RCC 7860 (cell line): ENCODE measurements at regions not wholly inside any gene's neighbourhood (a gene's known extent, or its start where the extent isn't known, plus 50 kb on each side); places are given as distances from the start of the nearest gene placed in this dataset.
"Not testable (repeated sequence)": the region's sequence is repeated elsewhere in the genome, so short reads cannot be mapped to it uniquely, and the experiment has no call there.

Experiments
- DNase-seq: peaks from one replicate; pipeline ENCODE4 v3.0.0-alpha.2; 2015; ENCODE audit warnings: low spot score
- FAIRE-seq: peaks from 2 replicates; lab custom pipeline; 2012; peaks lifted over from hg19 to GRCh38; lab: Jason Lieb, UNC

- peak; percentile 40 for FAIRE-seq
- no peak for DNase-seq
These were observed 521.6 kb upstream of the ST8SIA4 start for GRCh38 chr5:101424530-101425175.

DNA sequence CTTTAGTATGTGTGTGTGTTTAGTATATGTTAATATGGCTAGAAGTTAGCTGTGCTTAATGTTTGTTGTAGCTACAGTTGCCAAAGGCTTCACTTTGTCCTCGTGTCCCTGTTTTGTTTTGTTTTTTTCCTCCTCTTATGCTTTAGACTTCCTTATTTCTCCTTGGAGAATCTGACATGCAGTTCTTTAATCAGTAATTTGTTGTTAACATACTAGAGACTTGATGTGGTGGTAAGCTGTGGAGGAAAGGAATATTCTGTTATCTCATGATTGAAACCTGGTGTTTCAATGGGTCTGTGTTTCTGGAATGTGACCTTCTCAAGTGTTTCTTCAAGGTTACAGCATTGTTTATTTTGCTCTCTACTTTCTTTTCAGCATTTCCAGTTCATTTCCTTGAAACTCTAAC is 515.6 kb upstream of the ST8SIA4 start:
- FAIRE-seq: no peak
- DNase-seq: no peak

- FAIRE-seq (no peak), DNase-seq (no peak)
These were observed 501.4 kb upstream of the ST8SIA4 start for GRCh38 chr5:101404531-101404930.

GRCh38 chr5:101393795-101394450 is 490.8 kb upstream of the ST8SIA4 start:
- DNase-seq (no peak), FAIRE-seq (no peak)

DNA sequence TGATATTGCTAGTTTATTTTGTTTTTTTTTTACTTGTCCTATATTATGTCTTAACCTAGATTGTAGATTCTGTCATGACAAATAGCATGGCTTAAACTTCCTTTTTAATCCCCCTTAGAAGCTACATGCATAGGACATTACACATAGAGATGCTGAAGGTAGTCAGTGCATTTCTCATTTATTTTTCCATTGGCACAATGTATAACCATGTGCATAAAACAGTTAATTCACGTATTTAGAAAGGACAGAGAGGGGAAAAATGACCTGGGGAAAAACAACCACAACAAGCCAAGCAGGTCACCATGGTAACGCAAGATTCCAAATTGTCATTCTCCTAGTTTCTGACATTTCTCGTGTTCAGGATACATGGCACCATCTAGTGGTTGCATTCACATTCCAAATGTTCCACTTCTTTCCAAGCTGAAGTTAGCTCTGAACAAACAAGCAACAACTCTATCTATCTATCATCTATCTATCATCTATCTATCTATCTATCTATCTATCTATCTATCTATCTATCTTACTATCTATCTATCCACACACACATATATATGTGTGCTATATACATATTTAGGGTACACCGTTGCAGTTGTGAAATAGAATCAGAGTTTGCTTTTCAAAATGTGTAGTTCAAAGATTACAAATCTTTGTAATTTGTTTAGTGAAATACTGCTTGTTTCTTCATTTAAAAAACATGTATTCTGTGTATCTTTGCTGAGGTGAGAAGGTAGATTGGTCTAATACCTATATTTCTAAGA is 487.2 kb upstream of the ST8SIA4 start:
- DNase-seq (peak; percentile 19), FAIRE-seq (no peak)

DNA sequence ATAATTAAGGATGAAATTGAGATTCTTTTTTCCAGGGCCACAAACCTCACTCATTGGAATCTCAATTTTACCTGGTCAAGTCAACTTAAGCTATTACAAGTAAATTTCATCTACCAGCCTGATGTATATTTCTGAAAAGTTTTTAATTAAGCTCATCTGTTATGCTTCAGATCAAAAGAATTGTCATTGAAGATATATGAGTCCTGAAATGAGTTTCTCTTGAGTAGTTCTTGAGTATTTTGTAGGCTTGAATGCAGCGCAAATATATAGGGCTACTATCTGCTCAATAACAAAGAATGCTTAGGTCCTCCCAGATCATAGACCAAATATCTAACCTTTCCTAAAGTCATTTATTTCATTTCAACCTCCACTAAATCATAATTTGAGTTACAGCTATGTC is 482.2 kb upstream of the ST8SIA4 start:
- DNase-seq (no peak), FAIRE-seq (no peak)

GRCh38 chr5:101370181-101370580 is 467.1 kb upstream of the ST8SIA4 start:
- no peak for FAIRE-seq

GRCh38 chr5:101364469-101364868 is 461.4 kb upstream of the ST8SIA4 start:
- DNase-seq: no peak
- no peak for FAIRE-seq

More at GRCh38 chr5:101370181-101370580, 467.1 kb upstream of the ST8SIA4 start:
- DNase-seq: no peak

- DNase-seq: no peak
- no peak for FAIRE-seq
These were observed 459.0 kb upstream of the ST8SIA4 start for GRCh38 chr5:101362067-101362466.

DNA sequence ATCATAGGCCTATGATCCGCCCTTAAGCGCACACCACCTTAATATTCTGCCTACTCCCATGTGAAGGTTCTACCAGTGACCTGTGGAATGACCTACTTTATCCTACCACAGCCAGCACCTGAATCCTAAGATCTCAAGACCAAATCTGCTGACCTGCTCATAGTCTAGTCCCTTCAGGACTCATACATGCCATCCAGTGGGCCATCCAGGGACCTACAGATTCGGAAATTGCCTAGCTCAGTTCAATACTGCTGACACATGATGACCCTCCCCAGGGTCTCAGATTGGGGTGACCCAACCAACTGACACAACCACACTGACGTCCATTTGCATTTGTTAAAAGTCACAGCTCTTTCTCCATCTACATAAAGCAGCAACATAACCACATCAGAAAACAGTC is 443.8 kb upstream of the ST8SIA4 start:
- DNase-seq (no peak), FAIRE-seq (no peak)

DNA sequence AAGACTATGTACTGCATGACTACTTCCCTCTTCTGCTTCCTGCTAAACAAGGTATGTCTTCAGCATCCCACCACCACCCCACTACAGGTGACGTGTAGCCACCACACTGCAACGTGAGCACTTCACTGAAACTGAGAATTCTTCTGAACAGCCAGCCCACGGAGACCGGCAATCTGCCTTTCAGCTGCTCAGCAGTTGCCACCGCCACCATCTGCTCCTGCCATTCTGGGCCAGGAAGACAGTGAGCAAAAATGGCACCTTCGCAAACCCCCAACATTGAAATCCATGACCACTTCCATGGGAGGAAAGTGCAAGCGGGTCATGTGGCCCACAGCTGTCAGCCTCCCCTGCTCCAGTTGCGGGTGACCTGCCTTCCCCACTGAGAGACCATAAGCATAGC is 443.4 kb upstream of the ST8SIA4 start:
- FAIRE-seq: no peak
- no peak for DNase-seq

- no peak for DNase-seq
- no peak for FAIRE-seq
These were observed 435.1 kb upstream of the ST8SIA4 start for GRCh38 chr5:101338226-101338625.

DNA sequence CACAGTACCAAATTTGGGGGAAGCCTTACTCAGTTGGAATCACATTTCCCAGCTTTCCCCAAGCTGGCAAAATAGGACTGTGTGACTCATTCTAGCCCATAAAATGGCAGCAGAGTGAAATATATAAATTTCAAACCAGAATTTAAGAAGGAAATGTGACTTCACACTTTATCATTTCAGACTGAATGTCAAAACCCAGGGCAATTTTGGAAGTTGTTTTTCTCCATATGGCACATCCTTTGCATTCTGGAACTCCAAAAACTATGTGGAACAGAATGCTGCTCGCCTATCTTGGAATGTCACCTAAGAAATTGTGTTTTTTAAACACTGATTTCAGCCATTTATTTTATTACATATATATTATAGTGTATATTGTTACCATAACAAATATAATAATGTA is 424.7 kb upstream of the ST8SIA4 start:
- FAIRE-seq: no peak
- no peak for DNase-seq

DNA sequence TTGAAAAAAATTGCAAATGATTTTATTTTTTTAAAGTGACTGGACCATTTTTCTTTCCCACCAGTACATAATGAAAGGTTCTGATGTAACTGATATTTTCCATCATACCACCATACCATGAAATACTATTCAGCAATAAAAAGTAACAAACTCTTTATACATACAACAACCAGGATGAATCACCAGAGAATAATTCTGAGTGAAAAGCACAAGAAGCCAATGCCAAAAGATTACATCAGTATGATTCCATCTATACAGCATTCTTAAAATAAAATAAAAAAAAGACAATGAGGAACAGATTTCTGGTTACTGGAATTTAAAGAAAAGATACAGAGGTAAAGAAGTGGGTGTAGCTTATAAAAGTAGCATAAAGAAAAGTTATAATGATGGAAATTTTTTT is 423.7 kb upstream of the ST8SIA4 start:
- FAIRE-seq: no peak
- DNase-seq: no peak

GRCh38 chr5:101316401-101316800 is 413.3 kb upstream of the ST8SIA4 start:
- not testable (repeated sequence) for FAIRE-seq

GRCh38 chr5:101306391-101307137 is 403.5 kb upstream of the ST8SIA4 start:
- FAIRE-seq: no peak
- no peak for DNase-seq

More at GRCh38 chr5:101316401-101316800, 413.3 kb upstream of the ST8SIA4 start:
- DNase-seq: not testable (repeated sequence)

DNA sequence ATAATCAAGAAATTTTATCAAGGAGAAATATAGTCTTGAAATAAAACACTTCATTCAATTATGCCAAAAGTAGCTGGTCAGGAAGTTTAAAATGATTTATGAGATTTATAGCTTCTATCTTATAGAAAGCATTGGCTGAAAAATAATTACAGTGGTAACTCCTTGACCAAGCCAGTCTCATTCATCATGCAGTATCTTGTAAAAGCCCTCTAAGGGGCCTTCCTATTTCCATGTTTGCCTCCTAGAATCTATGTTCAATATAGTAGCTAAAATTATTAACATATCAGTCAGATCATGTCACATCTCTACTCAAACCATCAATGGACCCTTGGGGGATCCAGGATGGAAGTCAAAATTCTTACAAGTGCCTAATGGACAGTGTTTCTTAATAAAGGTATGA is 393.4 kb upstream of the ST8SIA4 start:
- FAIRE-seq (no peak), DNase-seq (no peak)

DNA sequence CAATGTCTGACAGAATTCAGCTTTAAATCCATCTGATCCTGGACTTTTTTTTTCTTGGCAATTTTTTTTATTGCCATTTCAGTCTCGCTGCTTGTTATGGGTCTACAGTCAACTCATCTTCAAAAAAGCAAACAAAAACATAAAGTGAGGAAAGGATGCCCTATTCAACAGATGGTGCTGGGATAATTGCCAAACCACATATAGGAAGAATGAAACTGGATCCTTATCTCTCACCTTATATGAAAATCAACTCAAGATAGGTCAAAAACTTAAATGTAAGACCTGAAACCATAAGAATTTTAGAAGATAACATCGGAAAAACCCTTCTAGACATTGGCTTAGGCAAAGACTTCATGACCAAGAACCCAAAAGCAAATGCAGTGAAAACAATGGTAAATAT is 389.1 kb upstream of the ST8SIA4 start:
- FAIRE-seq (no peak), DNase-seq (no peak)

DNA sequence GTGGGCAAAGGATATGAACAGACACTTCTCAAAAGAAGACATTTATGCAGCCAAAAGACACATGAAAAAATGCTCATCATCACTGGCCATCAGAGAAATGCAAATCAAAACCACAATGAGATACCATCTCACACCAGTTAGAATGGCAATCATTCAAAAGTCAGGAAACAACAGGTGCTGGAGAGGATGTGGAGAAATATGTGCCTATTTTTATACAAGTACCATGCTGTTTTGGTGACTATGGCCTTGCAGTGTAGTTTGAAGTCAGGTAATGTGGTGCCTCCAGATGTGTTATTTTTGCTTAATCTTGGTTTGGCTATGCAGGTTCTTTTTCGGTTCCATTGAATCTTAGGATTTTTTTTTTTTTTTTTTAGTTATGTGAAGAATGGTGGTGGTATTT is 387.7 kb upstream of the ST8SIA4 start:
- not testable (repeated sequence) for DNase-seq, FAIRE-seq

GRCh38 chr5:101288633-101289032 is 385.6 kb upstream of the ST8SIA4 start:
- DNase-seq: no peak
- FAIRE-seq: no peak

DNA sequence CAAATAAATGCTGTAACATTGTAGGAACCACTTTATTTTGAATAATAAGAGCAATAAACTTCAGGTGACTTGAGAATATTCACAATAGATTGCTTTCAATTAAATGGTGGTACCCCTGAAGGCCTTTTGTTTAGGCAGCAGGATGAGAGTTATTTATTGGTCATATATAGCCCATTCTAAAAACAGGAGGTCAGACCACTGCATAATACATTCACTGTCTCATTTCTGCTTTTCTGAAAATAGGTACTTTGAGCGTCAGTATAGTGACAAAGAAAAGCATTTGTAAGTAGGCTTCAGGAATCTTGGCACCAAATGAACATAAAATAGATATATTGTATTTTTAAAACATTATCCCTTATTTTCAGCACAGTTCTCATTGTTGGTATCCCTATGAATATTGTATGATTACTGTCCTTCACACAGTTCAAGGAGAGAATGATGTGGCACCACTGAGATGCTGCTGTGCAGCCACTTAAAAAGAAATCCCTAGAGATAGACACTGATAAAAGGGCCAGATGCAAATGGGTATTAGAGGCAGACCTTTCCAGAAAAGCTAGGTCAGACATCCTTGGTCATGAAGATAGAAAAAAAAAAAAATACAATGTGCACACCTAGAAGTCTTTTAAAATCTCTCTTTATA is 381.8 kb upstream of the ST8SIA4 start:
- no peak for DNase-seq
- FAIRE-seq: no peak
